HG03354 (cell line): ENCODE measurements at regions not wholly inside any gene's neighbourhood (a gene's known extent, or its start where the extent isn't known, plus 50 kb on each side); places are given as distances from the start of the nearest gene placed in this dataset.

Experiments used
- ATAC-seq: cut with Tn5 transposase; IDR thresholded peaks from one replicate; pipeline ENCODE4 v1.9.1; 2021; ENCODE audit warnings: mild to moderate bottlenecking; ENCODE audit not compliant: unreplicated experiment, poor library complexity, severe bottlenecking

GRCh38 chr5:68627001-68627400, 411.4 kb downstream of the PIK3R1 start:
- ATAC-seq, result no peak

DNA sequence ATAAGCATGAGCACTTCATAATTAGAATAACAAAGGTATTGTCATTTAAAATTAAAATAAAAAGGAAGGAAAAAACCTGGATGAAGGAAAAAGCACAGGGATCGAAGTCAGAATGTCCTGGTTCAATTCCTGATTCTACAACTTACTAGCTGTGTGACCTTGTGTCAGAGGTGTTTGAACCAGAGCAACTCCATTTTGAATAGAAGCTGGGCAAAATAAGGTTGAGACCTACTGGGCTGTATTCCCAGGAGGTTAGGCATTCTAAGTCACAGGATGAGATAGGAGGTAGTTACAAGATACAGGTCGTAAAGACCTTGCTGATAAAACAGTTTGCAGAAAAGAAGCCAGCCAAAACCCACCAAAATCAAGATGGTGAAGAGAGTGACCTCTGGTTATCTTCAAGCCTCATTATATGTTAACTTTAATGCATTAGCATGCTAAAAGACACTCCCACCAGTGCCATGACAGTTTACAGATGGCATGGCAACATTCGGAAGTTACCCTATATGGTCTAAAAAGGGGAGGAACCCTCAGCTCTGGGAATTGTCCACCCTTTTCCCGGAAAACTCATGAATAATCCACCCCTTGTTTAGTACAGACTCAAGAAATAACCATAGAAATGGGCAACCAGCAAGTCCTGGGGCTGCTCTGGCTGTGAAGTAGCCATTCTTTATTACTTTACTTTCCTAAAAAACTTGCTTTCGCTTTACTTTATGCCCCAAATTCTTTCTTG, 412.7 kb downstream of the PIK3R1 start:
- no peak for ATAC-seq

DNA sequence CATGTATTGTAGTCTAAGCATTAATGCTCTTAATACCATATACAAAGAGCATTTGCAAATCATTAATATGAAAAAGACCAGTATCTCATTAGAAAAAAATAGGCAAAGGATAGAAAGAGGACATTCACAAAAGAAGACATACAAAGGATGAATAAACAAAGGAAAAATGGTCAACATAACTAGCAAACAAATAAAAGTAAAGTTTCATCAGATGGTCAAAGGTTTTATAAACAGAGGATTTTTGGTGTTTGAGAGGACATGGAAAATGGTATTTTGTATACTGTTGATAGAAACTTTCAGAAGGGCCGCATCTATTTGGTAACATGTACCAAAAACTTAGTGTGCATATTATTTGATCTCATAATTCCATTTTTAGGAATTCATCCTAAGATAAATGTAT, 414.8 kb downstream of the PIK3R1 start:
- no peak for ATAC-seq

- no peak for ATAC-seq
Measured at GRCh38 chr5:68631884-68632283, 416.3 kb downstream of the PIK3R1 start.

GRCh38 chr5:68641211-68641610, 425.7 kb downstream of the PIK3R1 start:
- ATAC-seq, result no peak

DNA sequence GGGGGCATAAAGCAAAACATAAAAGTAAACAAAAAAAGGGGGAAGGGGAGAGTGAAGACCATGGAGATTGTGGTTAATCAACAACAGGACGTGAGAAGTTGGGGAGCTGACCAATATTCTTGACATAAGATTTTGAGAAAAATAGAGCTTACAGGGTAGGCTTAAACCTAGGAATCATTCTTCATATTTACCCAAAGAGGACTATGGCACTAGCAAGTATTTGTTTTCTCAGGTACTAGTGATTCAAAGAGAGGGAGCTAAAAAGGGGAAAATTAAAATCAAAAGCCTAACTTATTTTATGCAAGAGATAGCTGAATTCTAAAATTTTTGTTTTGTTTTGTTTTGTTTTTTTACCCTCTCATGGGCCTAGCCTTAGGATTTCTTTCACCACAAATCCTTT, 427.5 kb downstream of the PIK3R1 start:
- no peak for ATAC-seq

GRCh38 chr5:68644971-68645370, 429.4 kb downstream of the PIK3R1 start:
- peak; percentile 100 for ATAC-seq

DNA sequence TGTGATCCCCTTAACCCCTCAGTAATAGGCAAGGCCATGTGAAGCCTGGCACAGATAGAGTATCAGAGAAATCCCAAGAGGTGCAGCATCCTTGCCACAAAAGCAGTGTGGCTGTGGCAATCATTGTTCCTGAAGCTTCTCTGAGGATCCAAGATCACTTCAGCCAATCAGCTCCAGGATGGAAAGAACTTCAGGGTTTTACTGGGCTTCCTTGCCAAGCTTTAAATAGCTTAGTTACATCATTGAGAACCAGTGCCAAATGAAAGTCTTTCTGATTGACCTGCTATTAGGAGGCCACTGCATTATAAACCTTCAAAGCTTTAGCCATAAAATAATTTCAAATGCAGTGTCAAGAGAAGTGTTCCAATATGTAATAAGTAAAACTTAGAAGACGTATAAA, 430.6 kb downstream of the PIK3R1 start:
- ATAC-seq, result no peak

- ATAC-seq, result no peak
Measured at GRCh38 chr5:68647743-68648142, 432.2 kb downstream of the PIK3R1 start.

DNA sequence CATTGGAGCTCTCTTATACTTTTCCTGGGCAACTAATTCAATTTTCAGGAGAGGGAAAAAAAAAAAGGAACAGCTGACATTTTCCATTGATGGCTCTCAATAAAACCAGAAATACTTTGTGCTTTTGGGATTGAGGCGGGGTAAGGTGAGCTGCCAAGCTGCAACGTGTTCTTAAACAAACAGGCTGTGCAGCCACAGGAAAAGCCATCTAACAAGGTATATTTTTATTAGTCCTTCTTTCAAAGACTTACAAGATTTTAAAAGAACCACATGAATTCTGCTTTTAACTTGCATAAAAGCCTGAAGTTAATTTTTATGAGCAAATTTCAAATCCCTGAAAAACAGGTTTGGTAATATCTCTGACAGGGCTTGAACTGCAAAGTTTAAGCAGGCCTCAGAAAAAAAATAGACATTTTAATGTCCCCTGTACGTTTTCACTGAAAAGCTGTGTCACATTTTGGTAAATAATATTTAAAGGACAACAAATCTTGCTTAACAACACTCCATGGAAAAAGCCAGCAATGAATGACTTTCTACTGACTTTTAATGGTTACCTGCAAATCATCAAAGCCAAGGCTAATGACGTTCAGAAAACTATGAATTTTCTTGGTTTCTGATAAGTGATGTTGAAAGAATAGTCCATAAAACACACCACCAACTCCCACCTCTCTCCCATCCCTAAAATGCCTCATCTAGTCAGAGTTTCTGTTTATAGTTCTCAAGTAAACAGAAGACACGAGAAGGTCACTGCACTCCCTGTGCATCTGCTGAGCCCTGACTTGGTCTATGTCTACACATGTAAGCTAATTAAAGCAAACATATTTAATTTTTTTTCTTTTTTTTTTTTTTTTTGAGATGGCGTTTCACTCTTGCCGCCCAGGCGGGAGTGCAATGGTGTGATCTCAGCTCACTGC, 433.6 kb downstream of the PIK3R1 start:
- ATAC-seq, result no peak

- no peak for ATAC-seq
Measured at GRCh38 chr5:68652534-68652965, 437.0 kb downstream of the PIK3R1 start.

DNA sequence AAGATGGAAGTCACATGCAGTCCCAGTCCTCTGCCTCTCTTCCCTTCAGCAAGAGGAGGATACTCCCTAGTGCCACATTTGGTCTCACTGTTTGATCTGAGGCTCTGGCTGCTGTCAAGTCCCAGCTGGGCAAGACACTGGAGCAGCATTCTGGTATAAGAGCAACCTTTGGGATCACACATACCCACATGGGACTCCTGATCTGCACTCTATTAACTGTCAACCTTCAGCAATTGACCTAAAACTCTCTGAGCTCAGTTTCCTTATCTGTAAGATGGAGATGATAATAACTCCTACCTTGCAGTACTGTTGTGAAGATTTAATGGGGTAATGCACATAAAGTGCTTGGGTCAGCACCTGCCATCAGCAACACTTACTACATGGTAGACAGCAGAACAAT, 437.9 kb downstream of the PIK3R1 start:
- ATAC-seq, result no peak

- ATAC-seq, result no peak
Measured at GRCh38 chr5:68657055-68657961, 436.5 kb upstream of the SLC30A5 start.

DNA sequence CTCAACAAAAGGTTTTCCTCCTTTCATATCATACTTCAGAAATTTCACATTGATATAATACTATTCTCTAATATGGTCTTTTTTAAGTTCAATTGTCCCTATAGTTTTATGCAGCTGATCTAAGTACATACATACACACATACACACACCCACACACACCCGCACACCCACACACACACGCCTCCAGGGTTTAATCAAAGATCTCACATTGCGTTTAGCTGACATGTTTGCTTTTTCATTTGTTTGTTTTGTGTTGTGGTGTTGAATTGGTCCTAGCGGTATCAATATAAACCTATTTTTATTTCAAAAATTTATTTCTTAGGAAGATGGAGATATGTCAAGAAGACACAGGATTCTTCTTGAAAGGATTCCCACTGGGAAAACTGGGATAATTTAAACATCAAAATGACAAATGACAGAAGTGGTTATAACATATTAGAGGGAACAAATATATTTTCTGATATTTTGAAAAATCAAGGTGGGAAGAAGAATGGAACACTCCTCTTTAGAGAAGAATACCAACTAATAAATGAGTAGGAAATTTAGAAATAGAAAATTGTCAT, 434.9 kb upstream of the SLC30A5 start:
- ATAC-seq, result no peak

- no peak for ATAC-seq
Measured at GRCh38 chr5:68659881-68660280, 433.9 kb upstream of the SLC30A5 start.

GRCh38 chr5:68661237-68661636, 432.6 kb upstream of the SLC30A5 start:
- ATAC-seq, result peak; percentile 72

DNA sequence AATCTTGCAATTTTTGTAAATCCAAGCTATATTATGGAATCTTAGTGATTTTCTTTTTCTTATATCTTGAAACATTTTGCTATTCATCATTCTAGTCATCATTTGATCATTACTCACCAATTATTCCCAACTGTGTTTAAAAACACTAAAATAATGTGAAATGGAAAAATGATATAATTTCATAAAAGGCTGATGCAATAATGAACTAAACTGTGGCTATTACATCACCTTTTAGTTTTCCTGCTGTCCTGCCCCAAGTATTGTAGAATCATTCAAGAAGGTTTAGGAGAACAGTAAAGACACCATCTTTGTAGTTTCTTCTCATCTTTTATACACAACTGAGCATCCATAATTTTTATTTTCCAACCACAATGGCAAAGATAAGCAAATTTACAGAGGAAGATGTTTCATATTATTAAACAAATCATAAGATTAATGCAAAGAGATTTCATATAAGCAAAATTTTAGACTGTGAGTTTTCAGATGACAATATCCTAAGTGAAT, 431.0 kb upstream of the SLC30A5 start:
- no peak for ATAC-seq

DNA sequence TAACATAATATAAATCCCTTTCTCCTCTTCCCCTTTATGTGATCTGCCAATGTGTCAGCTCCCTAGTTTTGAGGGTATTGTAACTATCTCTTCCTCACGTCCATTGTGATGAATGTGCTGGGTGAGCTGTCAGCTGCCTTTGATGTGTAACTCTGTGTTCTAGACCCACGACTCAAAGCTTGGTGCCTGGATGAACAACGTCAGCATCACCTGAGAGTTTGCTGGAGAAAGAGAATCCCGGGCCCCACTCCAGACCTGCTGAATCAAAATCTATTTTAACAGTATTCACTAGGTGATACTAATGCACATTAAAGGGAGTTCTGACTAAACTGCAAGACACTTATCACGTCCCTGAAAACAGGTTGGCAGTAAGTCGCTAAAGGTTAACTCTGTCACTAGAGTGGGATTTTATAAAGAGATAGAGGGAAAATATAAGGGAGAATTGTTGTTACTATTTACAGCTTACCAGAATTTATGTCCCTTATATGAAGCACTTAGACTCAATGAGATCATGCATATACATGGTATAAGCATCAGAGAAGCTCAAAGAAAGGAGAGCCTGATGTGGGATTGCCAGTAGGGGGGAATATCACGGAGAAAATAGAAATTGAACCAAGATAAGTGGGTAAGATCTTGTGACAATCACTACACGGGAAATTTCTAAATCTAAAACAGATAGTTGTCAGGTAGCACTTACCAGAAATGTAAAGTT, 423.8 kb upstream of the SLC30A5 start:
- ATAC-seq, result no peak
